ENCODE measurements at regions not wholly inside any gene's neighbourhood (a gene's known extent, or its start where the extent isn't known, plus 50 kb on each side); places are given as distances from the start of the nearest gene placed in this dataset.
"Not testable (repeated sequence)": the region's sequence is repeated elsewhere in the genome, so short reads cannot be mapped to it uniquely, and the experiment has no call there.

- DNase-seq (ENCODE audit: low read depth in 2 of 2): no peak
Observed at GRCh38 chr3:178087376-178087775, 448.9 kb upstream of the KCNMB2 start.

GRCh38 chr3:178088963-178089362 is 447.3 kb upstream of the KCNMB2 start:
- DNase-seq (ENCODE audit: low read depth in 2 of 2): no peak

GRCh38 chr3:178090899-178091298 is 445.3 kb upstream of the KCNMB2 start:
- DNase-seq (ENCODE audit: low read depth in 2 of 2): no peak

- no peak for DNase-seq (ENCODE audit: low read depth in 2 of 2)
Observed at GRCh38 chr3:178095522-178095921, 440.7 kb upstream of the KCNMB2 start.

- no peak for DNase-seq (ENCODE audit: low read depth in 2 of 2)
Observed at GRCh38 chr3:178096955-178097354, 439.3 kb upstream of the KCNMB2 start.

- DNase-seq (ENCODE audit: low read depth in 2 of 2): no peak
Observed at GRCh38 chr3:178097576-178097975, 438.7 kb upstream of the KCNMB2 start.

GRCh38 chr3:178099274-178099673 is 437.0 kb upstream of the KCNMB2 start:
- no peak for DNase-seq (ENCODE audit: low read depth in 2 of 2)

- DNase-seq (ENCODE audit: low read depth in 2 of 2): no peak
Observed at GRCh38 chr3:178099862-178100261, 436.4 kb upstream of the KCNMB2 start.

- no peak for DNase-seq (ENCODE audit: low read depth in 2 of 2)
Observed at GRCh38 chr3:178100908-178101307, 435.3 kb upstream of the KCNMB2 start.

GRCh38 chr3:178103140-178103539 is 433.1 kb upstream of the KCNMB2 start:
- DNase-seq (ENCODE audit: low read depth in 2 of 2): no peak

- no peak for DNase-seq (ENCODE audit: low read depth in 2 of 2)
Observed at GRCh38 chr3:178107804-178108203, 428.4 kb upstream of the KCNMB2 start.

- no peak for DNase-seq (ENCODE audit: low read depth in 2 of 2)
Observed at GRCh38 chr3:178109691-178110090, 426.5 kb upstream of the KCNMB2 start.

GRCh38 chr3:178112134-178112533 is 424.1 kb upstream of the KCNMB2 start:
- DNase-seq (ENCODE audit: low read depth in 2 of 2): no peak

GRCh38 chr3:178112552-178112951 is 423.7 kb upstream of the KCNMB2 start:
- DNase-seq (ENCODE audit: low read depth in 2 of 2): not testable (repeated sequence)

- no peak for DNase-seq (ENCODE audit: low read depth in 2 of 2)
Observed at GRCh38 chr3:178117641-178118040, 418.6 kb upstream of the KCNMB2 start.

- not testable (repeated sequence) for DNase-seq (ENCODE audit: low read depth in 2 of 2)
Observed at GRCh38 chr3:178119608-178120295, 416.5 kb upstream of the KCNMB2 start.

- no peak for DNase-seq (ENCODE audit: low read depth in 2 of 2)
Observed at GRCh38 chr3:178120367-178120766, 415.9 kb upstream of the KCNMB2 start.

GRCh38 chr3:178126686-178127085 is 409.6 kb upstream of the KCNMB2 start:
- DNase-seq (ENCODE audit: low read depth in 2 of 2): no peak

GRCh38 chr3:178127221-178127620 is 409.0 kb upstream of the KCNMB2 start:
- no peak for DNase-seq (ENCODE audit: low read depth in 2 of 2)

GRCh38 chr3:178129109-178129508 is 407.1 kb upstream of the KCNMB2 start:
- no peak for DNase-seq (ENCODE audit: low read depth in 2 of 2)

- no peak for DNase-seq (ENCODE audit: low read depth in 2 of 2)
Observed at GRCh38 chr3:178131801-178132200, 404.4 kb upstream of the KCNMB2 start.

- DNase-seq (ENCODE audit: low read depth in 2 of 2): no peak
Observed at GRCh38 chr3:178137206-178137605, 399.0 kb upstream of the KCNMB2 start.

- DNase-seq (ENCODE audit: low read depth in 2 of 2): no peak
Observed at GRCh38 chr3:178137831-178138230, 398.4 kb upstream of the KCNMB2 start.

GRCh38 chr3:178139116-178139515 is 397.1 kb upstream of the KCNMB2 start:
- DNase-seq (ENCODE audit: low read depth in 2 of 2): no peak

Data from stimulated activated CD4-positive, alpha-beta T cell treated with anti-CD3 and anti-CD28 coated beads, Interleukin-12 subunit alpha, Interleukin-12 subunit beta, amount 100 ng/mL, for 24 hours (primary cell).